ENCODE measurements at regions not wholly inside any gene's neighbourhood (a gene's known extent, or its start where the extent isn't known, plus 50 kb on each side); places are given as distances from the start of the nearest gene placed in this dataset.

DNA sequence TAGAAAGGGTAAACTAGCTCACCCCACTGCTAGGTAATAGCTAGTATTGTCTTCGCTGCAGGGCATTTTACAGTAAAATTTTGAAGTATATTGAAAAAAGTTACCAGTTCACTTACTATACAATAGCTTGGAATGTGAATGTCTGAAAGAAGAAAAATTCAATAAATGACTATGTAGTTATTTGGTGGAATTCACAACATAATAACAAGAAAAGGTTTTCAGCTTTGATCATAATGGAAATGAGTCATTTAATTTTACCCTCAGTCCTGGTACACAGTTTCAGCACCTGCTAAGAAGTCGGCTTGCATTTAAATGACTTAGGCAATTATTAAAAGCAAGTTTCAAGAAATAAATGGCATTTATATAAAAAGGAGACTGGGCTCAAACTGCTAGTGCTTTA lies 90.4 kb downstream of the NUP35 start:
- DNase-seq = no peak

DNA sequence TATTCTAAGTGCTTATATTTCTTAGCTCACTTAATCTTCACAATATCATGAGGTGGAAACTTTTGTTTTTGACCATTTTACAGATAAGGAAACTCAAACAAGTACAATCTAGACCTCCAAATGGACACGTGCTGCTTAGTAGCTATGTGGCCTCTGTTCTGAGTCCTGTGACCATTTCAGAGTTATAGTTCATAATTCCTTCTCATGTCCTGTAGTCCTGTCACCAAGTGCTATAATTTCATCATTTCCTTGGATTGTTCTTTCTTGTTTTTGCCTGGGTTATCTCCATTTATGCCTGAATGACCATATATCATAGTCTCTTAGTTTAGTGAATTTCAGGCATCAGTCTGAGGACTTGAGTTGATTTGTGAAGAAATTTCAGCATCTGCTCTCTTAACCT lies 91.7 kb downstream of the NUP35 start:
- DNase-seq = no peak

DNA sequence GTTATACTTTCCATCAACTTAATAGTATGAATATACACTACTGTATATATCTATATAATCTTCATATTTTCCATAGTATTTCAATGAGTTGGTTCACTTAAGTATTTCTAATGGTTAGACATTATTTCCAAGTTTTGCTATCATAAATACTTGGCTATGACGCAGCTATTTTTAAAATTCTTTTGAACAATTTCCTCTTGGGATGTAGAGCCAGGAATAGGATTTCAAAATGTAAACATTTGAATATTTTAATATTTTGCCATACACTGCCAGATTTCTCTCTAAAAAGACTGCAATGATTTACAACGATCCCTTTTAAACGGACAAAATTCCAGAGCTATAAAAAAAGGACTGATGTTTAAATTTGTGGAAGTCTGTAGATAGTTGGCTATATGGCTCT lies 95.6 kb downstream of the NUP35 start:
- peak; percentile 20 for DNase-seq

DNA sequence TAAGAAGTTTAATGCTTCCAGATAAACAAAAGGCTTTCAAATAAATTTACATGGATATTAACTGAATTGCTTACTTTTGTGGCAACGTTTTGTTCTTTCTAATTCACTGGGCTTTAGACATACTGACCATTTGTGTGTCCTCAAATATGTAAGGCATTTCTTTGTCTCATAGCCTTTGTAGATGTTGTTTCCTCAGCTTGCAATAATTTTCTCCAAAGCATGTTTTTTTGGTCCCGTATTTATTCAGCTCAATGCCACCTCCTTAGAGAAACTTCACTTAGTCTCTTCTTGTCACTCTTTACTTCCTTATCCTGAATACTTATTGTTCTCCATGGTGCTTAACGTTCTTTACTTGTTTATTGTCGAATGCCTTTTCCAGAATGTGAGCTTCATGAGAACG lies 98.5 kb downstream of the NUP35 start:
- no peak for DNase-seq

DNA sequence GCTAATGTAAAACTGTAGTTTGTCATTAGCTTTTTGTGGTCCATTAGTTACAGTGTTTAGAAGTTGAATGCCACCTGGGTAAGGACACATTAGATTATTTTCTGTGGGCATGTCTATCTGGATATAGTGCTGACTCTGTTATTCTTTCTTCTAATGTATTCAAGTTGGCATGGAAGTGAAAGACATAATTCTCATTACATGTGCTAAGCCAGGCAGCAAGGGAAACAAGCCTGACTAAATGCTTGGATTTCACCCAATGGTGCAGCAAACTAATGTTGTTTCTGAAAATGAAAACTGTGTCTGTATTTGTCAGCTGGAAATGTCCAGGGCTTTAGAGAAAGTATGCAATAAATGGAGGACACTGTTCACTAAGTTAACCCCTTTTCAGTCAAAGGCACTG lies 100.7 kb downstream of the NUP35 start:
- DNase-seq = no peak

DNA sequence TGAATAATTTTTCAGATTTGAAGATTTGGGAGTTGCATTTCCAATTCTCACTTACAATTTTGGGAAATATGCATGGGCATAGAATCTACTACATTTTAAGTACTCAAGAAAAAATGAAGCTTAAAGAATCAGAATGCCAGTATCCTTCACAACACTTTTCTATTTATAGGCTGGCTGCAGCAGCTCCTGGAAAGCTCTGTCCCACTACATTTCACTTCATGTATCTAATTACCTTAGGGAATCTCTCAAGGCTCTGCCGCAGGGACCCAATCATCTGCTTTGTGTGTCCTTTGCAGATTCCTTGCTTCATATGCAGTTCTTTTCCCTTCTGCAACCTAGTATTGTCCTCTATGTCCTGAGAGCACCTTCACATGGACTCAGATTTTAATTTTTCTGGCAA lies 102.9 kb downstream of the NUP35 start:
- DNase-seq = no peak

DNA sequence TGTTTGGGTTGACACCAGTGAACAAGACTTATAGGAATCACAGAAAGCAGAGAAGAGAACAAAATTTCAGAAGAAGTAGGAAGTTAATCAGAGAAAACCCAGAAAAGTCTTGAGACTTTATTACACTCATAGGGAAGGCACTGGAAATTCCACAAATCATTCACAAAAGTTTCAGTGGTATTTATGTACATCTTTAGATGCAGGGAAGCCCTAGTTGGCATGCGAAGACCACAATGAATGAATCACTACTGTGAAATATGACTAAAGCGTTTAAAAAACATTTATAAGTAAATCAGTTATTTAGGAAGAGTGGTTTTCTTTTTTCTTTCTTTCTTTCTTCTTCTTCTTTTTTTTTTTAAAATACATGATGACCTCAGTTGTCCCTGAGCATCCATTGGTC lies 105.1 kb downstream of the NUP35 start:
- DNase-seq = peak; percentile 77

DNA sequence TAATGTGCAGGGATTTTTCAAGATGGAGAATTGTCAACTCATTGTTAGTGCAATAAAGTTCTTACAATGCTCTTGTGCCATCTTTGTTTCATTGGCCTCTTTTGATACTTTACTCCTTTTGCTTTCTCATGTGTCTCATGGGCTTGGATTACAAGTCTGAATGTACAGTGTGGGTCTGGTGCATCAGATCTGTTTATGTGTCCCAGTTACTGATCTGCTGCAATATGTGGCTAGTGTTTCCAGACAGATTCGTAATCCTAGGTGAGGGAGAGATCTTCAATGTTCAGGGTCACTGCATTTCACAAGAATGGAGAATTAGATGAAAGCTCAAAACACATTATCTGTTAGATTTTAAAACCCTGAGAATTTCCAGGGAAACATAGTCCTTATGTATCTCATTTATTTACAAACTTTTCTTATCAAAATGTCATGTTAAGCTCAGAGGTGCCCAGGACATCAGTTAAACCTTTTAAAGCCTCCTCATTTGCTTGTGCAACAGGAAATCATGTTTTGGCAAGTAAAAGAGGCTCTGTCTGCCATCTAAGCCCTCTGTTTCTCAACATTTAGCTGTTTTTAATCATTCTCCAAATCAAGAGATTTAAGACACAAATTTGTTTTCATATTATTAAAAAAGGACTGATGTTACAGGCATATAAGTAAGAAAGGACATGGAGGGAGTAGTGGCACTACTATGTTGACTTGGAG lies 108.1 kb downstream of the NUP35 start:
- no peak for DNase-seq

DNA sequence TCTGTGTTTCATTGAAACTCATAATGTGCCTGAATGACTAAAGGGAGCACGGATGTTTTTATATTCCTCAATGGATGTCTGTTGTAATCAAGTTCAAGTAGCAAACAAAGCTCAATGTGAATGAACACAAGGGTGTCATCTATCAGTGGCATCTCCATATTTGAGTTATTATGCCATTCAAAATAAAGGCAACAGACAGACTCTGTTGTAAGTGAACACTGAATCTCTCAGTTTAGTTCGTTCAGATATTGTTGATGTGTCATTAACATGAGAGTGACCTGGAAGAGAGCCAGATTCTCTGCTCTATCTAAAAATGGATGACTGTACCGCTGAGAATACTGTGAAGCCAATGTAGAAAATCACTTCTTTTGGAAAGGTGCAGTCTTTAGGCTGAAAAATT lies 118.7 kb downstream of the NUP35 start:
- peak; percentile 11 for DNase-seq

DNA sequence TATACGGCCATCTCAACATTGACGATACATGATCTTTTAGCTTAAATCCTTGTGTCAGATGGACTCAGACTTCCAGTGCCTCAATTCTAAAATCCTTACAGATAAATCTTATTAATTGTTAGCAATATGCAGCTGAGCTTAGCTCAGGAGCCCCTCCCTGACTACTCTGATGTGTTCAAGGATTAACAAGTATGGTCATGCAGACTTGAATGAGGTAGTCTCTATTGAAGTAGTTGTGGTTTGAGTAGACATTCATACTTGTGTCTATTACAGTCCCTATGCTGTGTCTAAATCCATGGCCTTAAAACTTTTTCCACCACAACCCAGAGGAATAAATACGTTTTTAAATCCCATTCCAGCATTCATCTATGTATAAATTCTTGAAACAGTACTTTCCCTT lies 119.5 kb downstream of the NUP35 start:
- no peak for DNase-seq

DNA sequence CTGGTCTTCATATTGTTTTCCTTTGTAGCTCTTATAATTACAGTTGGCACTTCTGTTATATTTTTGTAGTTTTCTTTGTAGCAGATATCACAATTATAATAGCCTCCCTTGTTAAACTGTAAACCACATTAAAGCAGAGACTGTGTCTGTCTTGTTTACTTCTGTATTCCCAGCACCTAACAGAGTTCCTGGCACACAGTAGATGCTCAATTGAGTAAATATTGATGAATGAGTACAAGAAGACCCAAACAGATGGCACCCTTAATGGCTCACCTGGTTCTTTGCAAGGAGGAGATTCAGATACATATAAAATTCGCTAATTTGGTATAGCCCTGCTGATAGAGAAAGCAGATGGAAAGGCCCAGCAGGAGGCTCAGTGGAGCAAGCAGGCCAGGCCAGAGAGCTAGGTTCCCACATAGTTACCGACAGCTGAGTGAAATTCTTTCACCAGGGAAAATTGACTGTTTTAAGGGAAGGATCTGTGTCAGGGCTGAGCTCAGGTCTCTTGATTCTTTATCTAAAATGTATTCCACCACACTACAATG lies 120.1 kb downstream of the NUP35 start:
- no peak for DNase-seq

DNA sequence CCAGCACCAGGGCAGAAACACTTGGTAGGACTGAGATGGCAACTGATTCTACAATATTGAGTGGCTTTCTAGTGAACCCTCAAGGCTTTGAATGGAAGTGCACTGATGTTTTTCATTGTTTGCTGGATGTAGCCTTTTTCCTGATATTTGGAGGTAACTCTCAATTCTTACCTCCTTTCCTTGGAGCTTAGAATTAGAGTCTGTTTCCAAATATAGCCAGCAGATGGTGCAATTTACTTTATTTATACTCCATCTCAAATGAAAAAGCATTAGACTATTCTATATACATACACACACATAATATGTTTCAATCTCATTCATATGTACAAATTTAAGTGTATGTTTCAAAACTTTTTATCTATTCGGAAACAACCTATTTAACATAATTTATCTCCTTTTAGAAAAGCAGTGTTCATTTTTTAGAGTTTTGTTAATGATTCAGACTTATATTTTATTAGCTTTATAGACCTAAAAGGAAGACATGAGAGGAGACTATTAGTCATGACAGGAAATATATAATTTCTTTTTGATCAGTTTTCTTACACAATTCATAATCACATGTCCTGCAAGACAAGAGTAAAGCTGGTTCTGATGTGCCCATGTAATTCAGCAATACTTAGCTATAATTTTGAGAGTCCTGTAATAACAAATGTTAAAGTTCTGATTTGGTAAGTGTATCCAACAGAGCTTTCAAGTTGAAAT lies 124.8 kb downstream of the NUP35 start:
- DNase-seq = peak; percentile 45

DNA sequence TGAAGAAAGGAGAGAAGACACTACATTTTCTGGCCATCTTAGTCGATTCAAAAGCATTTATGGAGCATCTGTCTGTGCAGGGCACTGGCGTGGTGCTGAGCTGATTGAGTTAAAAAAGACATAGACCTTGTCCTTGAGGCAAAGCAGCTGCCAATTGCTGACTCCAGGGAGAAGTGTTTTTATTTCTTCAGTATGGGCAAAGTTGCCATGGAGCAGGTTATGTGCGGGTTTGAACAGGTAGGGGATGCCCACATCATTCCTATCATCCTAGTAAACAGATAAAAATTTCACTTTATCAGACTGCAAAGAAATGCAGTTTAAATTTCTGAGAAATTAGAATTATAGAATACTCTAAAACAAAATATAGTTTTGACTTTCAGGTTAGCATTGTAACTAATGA lies 125.8 kb downstream of the NUP35 start:
- DNase-seq = no peak

DNA sequence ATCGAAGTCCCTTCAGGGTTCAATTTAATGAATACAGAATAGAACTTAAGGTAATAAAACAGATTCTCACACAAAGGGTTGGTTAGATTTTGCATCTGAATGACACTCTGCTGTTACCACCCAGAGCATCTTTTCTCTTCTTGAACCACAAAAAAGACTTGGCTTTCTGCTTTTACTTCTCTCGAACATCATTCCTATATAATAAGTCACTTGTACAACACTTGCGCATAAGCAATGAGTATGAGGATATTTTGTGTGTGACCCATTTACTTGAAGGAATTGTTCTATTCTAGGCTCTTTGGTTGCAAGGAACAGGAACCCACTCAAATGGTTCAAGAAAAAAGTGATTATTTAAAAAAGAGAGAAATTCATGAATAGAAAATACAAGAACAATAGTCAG lies 126.2 kb downstream of the NUP35 start:
- peak; percentile 2 for DNase-seq

DNA sequence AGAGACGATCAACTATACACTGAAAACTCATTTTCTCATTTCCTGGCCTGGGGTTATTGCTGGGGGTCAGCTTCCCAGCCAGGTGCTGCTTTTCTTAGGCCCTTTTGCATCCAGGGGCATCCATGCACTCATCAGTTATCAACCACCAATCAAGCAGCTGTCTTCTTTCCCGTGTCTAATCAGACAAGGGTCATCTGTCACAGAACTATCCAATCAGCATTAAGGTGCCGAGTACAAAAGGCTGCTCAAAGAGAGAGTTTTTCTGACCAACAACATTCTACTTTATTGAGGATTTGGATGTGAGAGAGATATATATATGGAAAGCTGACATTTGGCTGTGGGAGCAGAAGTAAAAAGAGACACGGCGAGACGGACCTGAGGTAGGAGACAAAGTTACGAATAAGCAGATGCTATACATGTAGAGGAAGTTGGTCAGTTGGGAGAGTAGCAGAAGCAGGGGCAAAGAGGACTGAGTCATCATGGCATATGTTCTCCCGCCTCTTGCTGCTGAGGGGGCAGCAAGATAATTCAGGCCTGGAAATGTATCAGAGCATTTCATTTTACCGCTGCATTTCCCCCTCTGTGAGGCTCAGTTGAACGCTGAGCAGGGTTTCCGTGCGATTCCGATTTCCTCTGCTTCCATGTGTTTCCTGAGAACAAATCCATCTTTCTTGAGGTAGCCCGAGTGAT lies 129.3 kb downstream of the NUP35 start:
- DNase-seq = peak; percentile 2

DNA sequence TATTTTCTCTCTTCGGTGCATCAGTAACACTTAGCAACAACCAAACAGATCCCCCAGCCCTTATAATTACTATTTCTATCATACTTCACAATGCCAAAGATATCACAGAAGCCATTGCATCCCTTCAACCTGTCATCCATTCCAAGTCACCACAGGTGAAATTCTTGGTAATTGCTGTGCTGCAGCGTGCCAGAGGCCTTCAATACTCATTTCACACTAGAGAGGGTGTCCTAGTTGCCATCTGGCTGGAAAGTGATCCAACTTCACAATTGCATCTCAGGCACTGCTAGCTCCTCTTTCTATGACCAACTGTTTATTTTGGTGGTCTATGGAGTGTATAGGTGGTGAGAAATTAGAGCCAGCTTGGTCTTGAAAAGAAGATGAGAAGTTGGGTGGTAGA lies 131.2 kb downstream of the NUP35 start:
- no peak for DNase-seq

DNA sequence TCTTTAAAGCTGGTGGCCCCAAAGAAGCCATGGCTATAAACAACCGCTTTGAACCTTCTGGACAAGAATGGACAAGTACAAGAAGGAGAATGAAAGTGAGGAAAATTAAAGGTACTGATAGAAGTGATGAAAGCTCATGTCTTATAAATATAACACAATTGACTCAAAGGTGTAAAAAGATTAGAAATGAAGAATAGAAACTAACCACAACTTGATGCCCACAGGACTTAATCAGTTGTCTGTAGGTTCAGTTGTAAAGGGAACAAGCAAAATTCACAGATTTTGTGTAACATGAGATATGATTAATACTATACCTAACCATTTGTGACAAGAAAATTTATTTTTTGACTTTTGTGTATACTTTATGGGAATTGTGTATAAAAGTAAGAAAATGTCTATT lies 135.7 kb downstream of the NUP35 start:
- DNase-seq = no peak

DNA sequence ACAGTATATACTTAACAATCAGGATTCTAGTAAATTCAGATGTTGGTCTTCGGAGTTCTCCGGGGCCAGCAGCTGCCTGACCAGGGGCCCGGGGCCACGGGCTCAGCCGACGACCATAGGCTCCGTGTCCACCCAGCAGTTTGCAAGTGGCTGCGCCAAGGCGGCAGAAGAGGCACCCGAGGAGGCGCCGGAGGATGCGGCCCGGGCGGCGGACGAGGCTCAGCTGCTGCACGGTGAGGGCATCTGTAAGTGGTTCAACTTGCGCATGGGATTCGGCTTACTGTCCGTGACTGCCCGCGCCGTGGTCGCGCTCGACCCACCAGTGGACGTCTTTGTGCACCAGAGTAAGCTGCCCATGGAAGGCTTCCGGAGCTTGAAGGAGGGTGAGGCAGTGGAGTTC lies 136.3 kb downstream of the NUP35 start:
- DNase-seq = no peak

DNA sequence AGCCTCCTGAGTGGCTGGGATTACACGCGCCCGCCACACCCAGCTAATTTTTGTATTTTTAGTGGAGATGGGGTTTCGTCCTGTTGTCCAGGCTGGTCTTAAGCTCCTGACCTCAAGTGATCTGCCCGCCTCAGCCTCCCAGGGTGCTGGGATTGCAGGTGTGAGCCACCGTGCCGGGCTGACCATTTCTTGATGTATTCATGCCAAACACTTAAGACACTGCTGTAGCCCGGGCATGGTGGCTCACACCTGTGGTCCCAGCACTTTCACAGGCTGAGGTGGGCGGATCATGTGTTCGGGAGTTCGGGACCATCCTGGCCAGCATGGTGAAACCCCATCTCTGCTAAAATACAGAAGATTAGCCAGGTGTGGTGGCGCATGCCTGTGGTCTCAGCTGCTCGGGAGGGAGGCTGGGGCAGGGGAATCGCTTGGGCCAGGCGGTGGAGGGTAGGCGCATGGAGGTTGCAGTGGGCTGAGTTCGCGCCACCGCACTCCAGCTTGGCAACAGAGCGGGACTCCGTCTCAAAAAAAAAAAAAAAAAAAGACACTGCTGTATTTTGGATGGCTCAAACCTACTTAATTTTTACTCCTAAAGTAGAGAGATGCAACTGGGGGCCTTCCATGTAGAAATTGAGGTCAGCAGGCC lies 140.8 kb downstream of the NUP35 start:
- no peak for DNase-seq

DNA sequence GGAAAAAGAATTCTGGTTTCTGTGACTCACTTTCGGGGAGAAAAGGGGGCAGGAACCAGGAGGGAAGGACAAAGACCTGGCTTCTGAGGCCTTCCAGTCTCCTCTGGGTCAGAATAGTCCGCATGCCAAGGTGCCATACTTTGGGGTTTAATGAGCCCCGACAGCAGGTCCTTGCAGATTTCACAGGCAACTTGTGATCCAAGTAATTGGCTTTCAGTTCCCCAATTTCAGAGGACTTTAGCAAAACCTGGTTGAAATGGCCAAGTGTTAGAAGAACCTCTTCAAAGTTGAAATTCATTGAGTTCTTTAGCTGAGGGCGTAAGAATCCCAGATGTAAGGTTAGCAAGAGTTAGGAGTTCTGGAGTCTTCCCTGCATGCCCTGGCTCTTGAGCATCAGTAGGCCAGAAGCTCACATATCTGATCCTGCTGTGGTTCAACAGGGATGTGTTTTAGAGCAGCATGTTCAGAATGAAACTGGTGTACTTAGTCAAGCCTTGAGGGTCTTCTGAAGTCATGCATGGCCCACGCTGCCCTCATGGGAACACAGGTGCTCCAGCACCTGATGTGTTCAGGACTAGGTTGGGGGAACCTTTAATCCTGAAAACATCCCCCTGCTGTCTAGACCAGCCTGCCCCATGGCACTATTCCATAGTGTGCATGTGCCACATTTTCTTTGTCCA lies 143.0 kb downstream of the NUP35 start:
- DNase-seq = no peak

DNA sequence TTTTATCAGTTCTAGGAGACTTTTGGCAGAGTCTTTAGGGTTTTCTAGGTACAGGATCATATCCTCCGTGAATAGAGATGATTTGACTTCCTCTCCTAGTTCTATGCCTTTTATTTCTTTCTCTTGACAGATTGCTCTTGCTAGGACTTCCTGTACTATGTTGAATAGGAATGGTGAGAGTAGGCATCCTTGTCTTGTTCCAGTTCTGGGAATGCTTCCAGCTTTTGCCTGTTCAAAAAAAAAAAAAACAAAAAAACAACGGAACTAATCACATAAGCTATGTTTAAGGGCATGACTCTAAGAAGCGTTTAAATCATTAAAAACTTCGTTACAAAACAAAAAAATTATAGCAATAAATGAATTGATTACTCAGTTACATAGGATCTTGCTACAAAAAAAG lies 145.7 kb downstream of the NUP35 start:
- DNase-seq = peak; percentile 17

DNA sequence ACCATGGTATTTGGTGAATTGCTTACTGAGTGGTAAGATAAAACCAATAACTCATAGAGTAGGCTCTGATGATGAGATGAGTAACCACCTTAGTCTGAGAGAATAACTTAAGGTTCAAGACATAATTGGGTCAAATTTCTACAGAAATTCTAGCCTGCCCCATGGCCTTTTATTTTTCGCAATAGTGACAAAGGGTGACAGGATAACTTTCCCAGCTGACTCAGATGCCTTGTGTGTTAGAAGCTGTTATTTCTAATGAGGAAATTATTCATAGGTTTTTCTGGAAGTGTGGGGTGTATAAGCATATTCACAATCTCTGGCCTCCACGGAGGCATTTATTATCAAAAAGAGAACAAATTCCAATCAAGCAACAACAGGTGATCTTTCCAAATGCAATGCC lies 159.0 kb downstream of the NUP35 start:
- no peak for DNase-seq

DNA sequence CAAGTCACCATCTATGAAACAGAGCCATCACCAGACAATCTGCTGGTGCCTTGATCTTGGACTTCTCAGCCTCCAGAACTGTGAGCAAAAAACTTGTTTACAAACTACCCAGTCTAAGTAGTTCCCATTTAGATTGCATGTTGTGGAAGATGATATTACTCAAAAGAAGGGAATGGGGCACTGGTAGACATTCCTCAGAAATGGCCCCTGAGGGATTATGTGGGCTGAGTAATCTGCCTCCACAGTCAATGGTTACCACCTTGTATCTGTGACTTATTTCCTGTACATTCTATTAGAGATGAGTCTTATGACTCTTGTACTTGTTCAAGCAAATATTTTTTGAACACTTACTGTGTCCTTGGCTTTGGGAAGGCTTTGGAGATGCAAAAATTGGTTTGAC lies 160.4 kb downstream of the NUP35 start:
- peak; percentile 77 for DNase-seq

All from fibroblast of upper back skin (primary cell).